K562 (cell line): ENCODE measurements at regions not wholly inside any gene's neighbourhood (a gene's known extent, or its start where the extent isn't known, plus 50 kb on each side); places are given as distances from the start of the nearest gene placed in this dataset.

ENCODE experiments used
- ATAC-seq: fragments of 200-7000 bp; cut with Tn5 transposase; 3 replicates; pipeline ENCODE4 v1.9.1; 2020; ENCODE audit warnings: moderate library complexity
- BruUV-seq: library from RNA; stranded (reverse); fragments of 400-500 nt; replicated peaks from 2 replicates; lab custom pipeline; 2021; lab: Mats Ljungman, UMichigan
- CTCF ChIA-PET: fragments of 300-600 bp; formaldehyde crosslinking; extraction: SDS; loops from one replicate; lab custom pipeline; 2021; ENCODE audit warnings: low intra/inter-chr PET ratio; lab: Yijun Ruan, JAX
- POLR2A ChIA-PET: fragments of 300-600, 350-650 bp; sonication (Branson Sonifier 250); formaldehyde crosslinking; extraction: SDS; loops from one replicate; lab custom pipeline; 2021; ENCODE audit warnings: antibody characterized with exemption, inconsistent platforms; lab: Yijun Ruan, JAX
- DNase-seq, 4 experiments: peaks; one replicate each; pipeline versions ENCODE4 v3.0.0 to v3.0.0-alpha.2; 2011 to 2018; ENCODE audit warnings: low spot score in 3 of 4, mixed read lengths in 3 of 4; ENCODE audit errors: extremely low read depth in 1 of 4
- FAIRE-seq: peaks from 2 replicates; lab custom pipeline; 2011; peaks lifted over from hg19 to GRCh38; lab: Jason Lieb, UNC
- H2AFZ ChIP-seq: 2 replicates; pipeline ENCODE4 v1.6.0; 2011; ENCODE audit warnings: low read depth, low read length, control low read depth, inconsistent platforms
- H3K27ac ChIP-seq: fragments of 200-600 bp; 3 replicates; pipeline ENCODE4 v1.8.0; 2011; ENCODE audit warnings: low read depth, mild to moderate bottlenecking, control low read depth, inconsistent platforms, low read length, moderate library complexity, mixed read lengths; ENCODE audit errors: extremely low read depth
- H3K27me3 ChIP-seq, 2 experiments: fragments of 300-600 bp in 1 of 2; 2 replicates in 1 of 2; 3 replicates in 1 of 2; pipeline versions ENCODE4 v1.6.0 to v1.8.0; 2011; ENCODE audit warnings: inconsistent platforms in 2 of 2, low read length in 2 of 2, mild to moderate bottlenecking in 1 of 2, mixed read lengths in 1 of 2, moderate library complexity in 1 of 2; ENCODE audit not compliant: control insufficient read depth in 2 of 2, insufficient read depth in 2 of 2
- H3K36me3 ChIP-seq: fragments of 300-600 bp; 3 replicates; pipeline ENCODE4 v1.8.0; 2011; ENCODE audit warnings: mild to moderate bottlenecking, low read length, inconsistent platforms; ENCODE audit not compliant: control insufficient read depth, insufficient read depth
- H3K4me1 ChIP-seq, 2 experiments: fragments of 200-600 bp in 1 of 2; replicated peaks in 1 of 2; 2 replicates in 1 of 2; 3 replicates in 1 of 2; pipeline versions ENCODE4 v1.5.1 to v1.8.0; 2011; ENCODE audit warnings: inconsistent platforms in 2 of 2, low read length in 2 of 2, mild to moderate bottlenecking in 1 of 2, mixed read lengths in 1 of 2, moderate library complexity in 1 of 2; ENCODE audit not compliant: control insufficient read depth in 2 of 2, insufficient read depth in 2 of 2
- H3K4me2 ChIP-seq: 2 replicates; pipeline ENCODE4 v1.6.1; 2011; ENCODE audit warnings: low read length, control low read depth, inconsistent platforms, mixed read lengths; ENCODE audit not compliant: insufficient read depth
- H3K4me3 ChIP-seq: fragments of 200-600 bp; sonication (generic), shearing (Covaris generic); 2 replicates; pipeline ENCODE4 v1.5.1; 2016; ENCODE audit warnings: control low read depth, inconsistent platforms
- H3K79me2 ChIP-seq: fragments of 200-600 bp; 3 replicates; pipeline ENCODE4 v1.8.0; 2011; ENCODE audit warnings: low read length, inconsistent platforms; ENCODE audit not compliant: control insufficient read depth, insufficient read depth
- H3K9ac ChIP-seq, 2 experiments: 2 replicates each; pipeline versions ENCODE4 v1.6.0 to v1.6.1; 2011; ENCODE audit warnings: low read depth in 2 of 2, low read length in 2 of 2, control low read depth in 1 of 2, inconsistent platforms in 1 of 2, mild to moderate bottlenecking in 1 of 2, mixed read lengths in 1 of 2; ENCODE audit not compliant: insufficient read depth in 1 of 2
- H3K9me1 ChIP-seq: one replicate; pipeline ENCODE4 v1.6.0; 2011; ENCODE audit warnings: inconsistent platforms, mild to moderate bottlenecking, low read length, moderate library complexity; ENCODE audit not compliant: control insufficient read depth, insufficient read depth
- H3K9me3 ChIP-seq: replicated peaks from 2 replicates; pipeline ENCODE4 v1.5.1; 2011; ENCODE audit warnings: low read depth, low read length, inconsistent platforms; ENCODE audit not compliant: control insufficient read depth, insufficient read depth
- H4K20me1 ChIP-seq: replicated peaks from 2 replicates; pipeline ENCODE4 v1.6.1; 2011; ENCODE audit warnings: low read length, inconsistent platforms, mixed read lengths; ENCODE audit not compliant: control insufficient read depth, insufficient read depth
- ELF2 ChIP-seq: fragments of 250-450 bp; sonication (Bioruptor Pico); IDR thresholded peaks from 2 replicates; pipeline ENCODE4 v1.5.0; 2021; ENCODE audit warnings: mild to moderate bottlenecking
- HEY1 ChIP-seq: fragments of 250-450 bp; sonication (Bioruptor Pico); IDR thresholded peaks from 2 replicates; pipeline ENCODE4 v1.5.0; 2020; ENCODE audit warnings: mild to moderate bottlenecking, moderate library complexity, borderline replicate concordance
- ID3 ChIP-seq, 2 experiments: fragments of 250-450 bp in 1 of 2; fragments of 450-650 bp in 1 of 2; sonication (Bioruptor Pico) in 1 of 2; IDR thresholded peaks; 2 replicates each; pipeline versions ENCODE4 v1.6.1 to v1.8.0; 2016 to 2021; ENCODE audit warnings: mild to moderate bottlenecking in 2 of 2, moderate library complexity in 2 of 2, missing compliant biosample characterization in 1 of 2, missing genetic modification characterization in 1 of 2
- MEF2D ChIP-seq: conservative IDR thresholded peaks from 2 replicates; pipeline ENCODE4 v1.6.1; 2016; ENCODE audit warnings: low read depth, missing genetic modification characterization, missing compliant biosample characterization
- MGA ChIP-seq: fragments of 450-650 bp; IDR thresholded peaks from 2 replicates; pipeline ENCODE4 v1.6.1; 2016; ENCODE audit warnings: mild to moderate bottlenecking, moderate library complexity
- POLR2H ChIP-seq: IDR thresholded peaks from 2 replicates; pipeline ENCODE4 v1.6.1; 2016; ENCODE audit warnings: missing genetic modification characterization, low read depth, mild to moderate bottlenecking, control low read depth, missing compliant biosample characterization, moderate library complexity
- ZKSCAN1 ChIP-seq: fragments of 150-350 bp; IDR thresholded peaks from 2 replicates; pipeline ENCODE4 v1.6.1; 2016; ENCODE audit warnings: low read depth, low read length
- ZNF12 ChIP-seq: sonication (generic); formaldehyde crosslinking; IDR thresholded peaks from 2 replicates; pipeline ENCODE4 v1.4.0; 2020; ENCODE audit warnings: mild to moderate bottlenecking, missing genetic modification reagents
- ZNF23 ChIP-seq: fragments of 250-450 bp; sonication (Bioruptor Pico); IDR thresholded peaks from 2 replicates; pipeline ENCODE4 v1.4.0; 2020; ENCODE audit warnings: mild to moderate bottlenecking
- ZNF280A ChIP-seq: fragments of 450-650 bp; IDR thresholded peaks from 2 replicates; pipeline ENCODE4 v1.6.1; 2018; ENCODE audit warnings: mild to moderate bottlenecking, low read depth; ENCODE audit not compliant: partially characterized antibody
- WGBS: fragments of 100-300 bp; shearing (Covaris generic); methylation state at CpG from one replicate; pipeline ENCODE4 v1.1.6; 2016; ENCODE audit warnings: low coverage, mixed read lengths; ENCODE audit not compliant: insufficient coverage; ENCODE audit errors: missing lambda C conversion rate; 5-methylcytosine and 5-hydroxymethylcytosine counted together
- in situ Hi-C: fragments of 300-500 bp; cut with MboI; formaldehyde crosslinking; loops from 4 replicates; pipeline ENCODE4 v1.15.0; 2018; ENCODE audit warnings: inconsistent platforms, mixed read lengths
- intact Hi-C: fragments of 100-400 bp; cut with micrococcal nuclease; formaldehyde crosslinking; loops from 2 replicates; pipeline ENCODE4 v1.14.2; 2022

- no peaks in the 10 kb centered on the region for H3K36me3 ChIP-seq
- CTCF ChIA-PET: no interaction called here
- H3K27ac ChIP-seq: no peak overlapping the region
- H3K4me3 ChIP-seq: no peak overlapping the region
- no peaks in the 10 kb centered on the region for H3K9me3 ChIP-seq
- BruUV-seq: no TSS peak
- H3K9me1 ChIP-seq: no peaks in the 10 kb centered on the region
- FAIRE-seq (no peak), DNase-seq (no peak), ATAC-seq (no peak)
- no peak overlapping the region for H3K9ac ChIP-seq
- H3K79me2 ChIP-seq: no peaks in the 10 kb centered on the region
- no peaks in the 10 kb centered on the region for H4K20me1 ChIP-seq
- intact Hi-C loops: no loop called here
- no peak overlapping the region for H3K4me2 ChIP-seq
- in situ Hi-C loops: no loop called here
- POLR2A ChIA-PET: no interaction called here
- 0% methylated on average over 4 of the region's 4 CpGs for WGBS
- no peaks in the 10 kb centered on the region for H3K27me3 ChIP-seq
- H3K4me1 ChIP-seq: no peaks in the 10 kb centered on the region
- H2AFZ ChIP-seq: no peak overlapping the region
- TF ChIP-seq MGA (no peak), MEF2D (tag) (no peak), ID3 (CRISPR knock-in tag; IDR thresholded peaks at IDR 0.05) (no peak), ID3 (tag; IDR thresholded peaks at IDR 0.05) (no peak), ZNF23 (CRISPR knock-in tag) (no peak), ZNF280A (no peak), ZNF12 (CRISPR knock-in tag) (no peak), ELF2 (CRISPR knock-in tag) (no peak), POLR2H (no peak), ZKSCAN1 (no peak), HEY1 (CRISPR knock-in tag) (no peak)
Observed at GRCh38 chr13:34127523-34127922, 309.6 kb downstream of the RFC3 start.
